Upper lobe of left lung (tissue), 4 donors: ENCODE measurements at regions not wholly inside any gene's neighbourhood (a gene's known extent, or its start where the extent isn't known, plus 50 kb on each side); places are given as distances from the start of the nearest gene placed in this dataset.

Source experiments
- CTCF ChIP-seq, 6 experiments: fragments of 450-650 bp in 4 of 6; fragments of 200-600 bp in 2 of 6; sonication (generic) in 2 of 6; IDR thresholded peaks; one replicate each; pipeline ENCODE4 v1.5.1; 2016 to 2019; ENCODE audit warnings: antibody characterized with exemption in 6 of 6
- EP300 ChIP-seq, 4 donors: sonication (generic); formaldehyde crosslinking; IDR thresholded peaks; one replicate each; pipeline ENCODE4 v1.5.1; 2017; ENCODE audit warnings: antibody characterized with exemption in 4 of 4, control low read depth in 2 of 4
- POLR2A ChIP-seq, 4 donors: fragments of 450-650 bp; IDR thresholded peaks; one replicate each; pipeline ENCODE4 v1.5.1; 2016 to 2017; ENCODE audit warnings: antibody characterized with exemption in 4 of 4, mild to moderate bottlenecking in 2 of 4
- POLR2AphosphoS5 ChIP-seq, 2 donors: sonication (generic); formaldehyde crosslinking; IDR thresholded peaks; one replicate each; pipeline ENCODE4 v1.5.1; 2017; ENCODE audit warnings: antibody characterized with exemption in 2 of 2

- TF ChIP-seq POLR2A (IDR thresholded peaks at IDR 0.05) (no peak), CTCF (IDR thresholded peaks at IDR 0.05) (no peak), POLR2AphosphoS5 (IDR thresholded peaks at IDR 0.05) (no peak), EP300 (IDR thresholded peaks at IDR 0.05) (no peak)
These were observed 151.6 kb upstream of the UBE2E2 start for GRCh38 chr3:23051240-23052140.
